HepG2 (cell line): ENCODE measurements at regions not wholly inside any gene's neighbourhood (a gene's known extent, or its start where the extent isn't known, plus 50 kb on each side); places are given as distances from the start of the nearest gene placed in this dataset.

Experiments used
- ARID5B ChIP-seq: IDR thresholded peaks from 2 replicates; pipeline ENCODE4 v1.4.0; 2020; ENCODE audit warnings: mild to moderate bottlenecking, missing genetic modification reagents
- EEA1 ChIP-seq: sonication (generic); formaldehyde crosslinking; IDR thresholded peaks from 2 replicates; pipeline ENCODE4 v1.5.1; 2020; ENCODE audit warnings: mild to moderate bottlenecking, missing genetic modification reagents, borderline replicate concordance
- FOXC1 ChIP-seq: sonication (generic); formaldehyde crosslinking; IDR thresholded peaks from 2 replicates; pipeline ENCODE4 v1.8.0; 2022; ENCODE audit warnings: mild to moderate bottlenecking, missing genetic modification reagents, borderline replicate concordance
- GATA4 ChIP-seq: sonication (generic); IDR thresholded peaks from 2 replicates; pipeline ENCODE4 v1.6.1; 2016; ENCODE audit warnings: antibody characterized with exemption, low read depth, borderline replicate concordance
- MAFF ChIP-seq: IDR thresholded peaks from 2 replicates; pipeline ENCODE4 v1.6.1; 2011; ENCODE audit warnings: low read depth, low read length, improper control_type of control experiment
- NCOA2 ChIP-seq: sonication (generic); formaldehyde crosslinking; IDR thresholded peaks from 2 replicates; pipeline ENCODE4 v1.8.0; 2022; ENCODE audit warnings: inconsistent platforms
- SNAPC4 ChIP-seq: sonication (generic); formaldehyde crosslinking; IDR thresholded peaks from 2 replicates; pipeline ENCODE4 v1.4.0; 2020; ENCODE audit warnings: mild to moderate bottlenecking, missing genetic modification reagents
- SRSF1 ChIP-seq: fragments of 200-400 bp; formaldehyde crosslinking; optimal IDR thresholded peaks from 2 replicates; pipeline ENCODE3; 2017; ENCODE audit warnings: mild to moderate bottlenecking, low read depth, low read length, moderate library complexity
- ZHX1 ChIP-seq: sonication (generic); formaldehyde crosslinking; IDR thresholded peaks from 2 replicates; pipeline ENCODE4 v1.8.1; 2022; ENCODE audit warnings: low read depth, mild to moderate bottlenecking, missing genetic modification reagents
- ZNF225 ChIP-seq: sonication (generic); formaldehyde crosslinking; IDR thresholded peaks from 2 replicates; pipeline ENCODE4 v1.4.0; 2020; ENCODE audit warnings: mild to moderate bottlenecking, missing genetic modification reagents
- ZNF607 ChIP-seq: sonication (generic); formaldehyde crosslinking; IDR thresholded peaks from 2 replicates; pipeline ENCODE4 v1.5.1; 2020; ENCODE audit warnings: missing genetic modification reagents, mild to moderate bottlenecking, borderline replicate concordance
- ZNF790 ChIP-seq: sonication (generic); formaldehyde crosslinking; IDR thresholded peaks from 2 replicates; pipeline ENCODE4 v1.8.0; 2022; ENCODE audit warnings: missing genetic modification reagents, mild to moderate bottlenecking, borderline replicate concordance
- TF ChIP-seq, protein P1 (sequence below): sonication (generic); formaldehyde crosslinking; IDR thresholded peaks from 2 replicates; pipeline ENCODE4 v1.4.0; 2020; ENCODE audit warnings: missing genetic modification reagents
- TF ChIP-seq, protein P2 (sequence below): conservative IDR thresholded peaks from 2 replicates; pipeline ENCODE4 v1.6.1; 2018; ENCODE audit warnings: missing genetic modification reagents

- TF ChIP-seq ARID5B (0 out of 2 replicates have a peak, but pooled peaks have one; percentile 21), ZNF607 (CRISPR knock-in tag) (no peak), NCOA2 (CRISPR knock-in tag) (no peak), FOXC1 (no peak), GATA4 (no peak), ZNF225 (CRISPR knock-in tag) (no peak), ZNF790 (CRISPR knock-in tag) (no peak), EEA1 (CRISPR knock-in tag) (no peak), ZHX1 (CRISPR knock-in tag) (no peak), SNAPC4 (CRISPR knock-in tag) (no peak), MAFF (peak; percentile 44; the same call in 1 of the 2 replicates), SRSF1 (no peak)
- TF ChIP-seq, protein P1, sequence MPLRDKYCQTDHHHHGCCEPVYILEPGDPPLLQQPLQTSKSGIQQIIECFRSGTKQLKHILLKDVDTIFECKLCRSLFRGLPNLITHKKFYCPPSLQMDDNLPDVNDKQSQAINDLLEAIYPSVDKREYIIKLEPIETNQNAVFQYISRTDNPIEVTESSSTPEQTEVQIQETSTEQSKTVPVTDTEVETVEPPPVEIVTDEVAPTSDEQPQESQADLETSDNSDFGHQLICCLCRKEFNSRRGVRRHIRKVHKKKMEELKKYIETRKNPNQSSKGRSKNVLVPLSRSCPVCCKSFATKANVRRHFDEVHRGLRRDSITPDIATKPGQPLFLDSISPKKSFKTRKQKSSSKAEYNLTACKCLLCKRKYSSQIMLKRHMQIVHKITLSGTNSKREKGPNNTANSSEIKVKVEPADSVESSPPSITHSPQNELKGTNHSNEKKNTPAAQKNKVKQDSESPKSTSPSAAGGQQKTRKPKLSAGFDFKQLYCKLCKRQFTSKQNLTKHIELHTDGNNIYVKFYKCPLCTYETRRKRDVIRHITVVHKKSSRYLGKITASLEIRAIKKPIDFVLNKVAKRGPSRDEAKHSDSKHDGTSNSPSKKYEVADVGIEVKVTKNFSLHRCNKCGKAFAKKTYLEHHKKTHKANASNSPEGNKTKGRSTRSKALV = no peak
- TF ChIP-seq, protein P2, sequence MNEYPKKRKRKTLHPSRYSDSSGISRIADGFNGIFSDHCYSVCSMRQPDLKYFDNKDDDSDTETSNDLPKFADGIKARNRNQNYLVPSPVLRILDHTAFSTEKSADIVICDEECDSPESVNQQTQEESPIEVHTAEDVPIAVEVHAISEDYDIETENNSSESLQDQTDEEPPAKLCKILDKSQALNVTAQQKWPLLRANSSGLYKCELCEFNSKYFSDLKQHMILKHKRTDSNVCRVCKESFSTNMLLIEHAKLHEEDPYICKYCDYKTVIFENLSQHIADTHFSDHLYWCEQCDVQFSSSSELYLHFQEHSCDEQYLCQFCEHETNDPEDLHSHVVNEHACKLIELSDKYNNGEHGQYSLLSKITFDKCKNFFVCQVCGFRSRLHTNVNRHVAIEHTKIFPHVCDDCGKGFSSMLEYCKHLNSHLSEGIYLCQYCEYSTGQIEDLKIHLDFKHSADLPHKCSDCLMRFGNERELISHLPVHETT (CRISPR knock-in tag) = no peak
These were observed 249.2 kb upstream of the RPS6KA3 start (continued) for GRCh38 chrX:20515841-20516461.
